ENCODE measurements at regions not wholly inside any gene's neighbourhood (a gene's known extent, or its start where the extent isn't known, plus 50 kb on each side); places are given as distances from the start of the nearest gene placed in this dataset.
"Not testable (repeated sequence)": the region's sequence is repeated elsewhere in the genome, so short reads cannot be mapped to it uniquely, and the experiment has no call there.

GRCh38 chr3:72628065-72628464 lies 220.2 kb downstream of the SHQ1 start:
- H3K9me3 Mint-ChIP-seq: no peaks in the 10 kb centered on the region
- no peaks in the 10 kb centered on the region for H3K36me3 Mint-ChIP-seq (ENCODE audit: low read depth)
- peaks cover 59% of the 10 kb centered on the region for H3K4me1 Mint-ChIP-seq (ENCODE audit: low read depth)
- H3K27me3 Mint-ChIP-seq: no peaks in the 10 kb centered on the region
- no peak overlapping the region for H3K4me3 Mint-ChIP-seq
- no peak for DNase-seq
- H3K27ac Mint-ChIP-seq: peak overlapping the region; percentile 77

GRCh38 chr3:72627271-72627670 lies 221.0 kb downstream of the SHQ1 start:
- no peaks in the 10 kb centered on the region for H3K9me3 Mint-ChIP-seq
- no peaks in the 10 kb centered on the region for H3K36me3 Mint-ChIP-seq (ENCODE audit: low read depth)
- peak overlapping the region; percentile 19 for H3K27ac Mint-ChIP-seq
- no peaks in the 10 kb centered on the region for H3K27me3 Mint-ChIP-seq
- H3K4me3 Mint-ChIP-seq: no peak overlapping the region
- peaks cover 54% of the 10 kb centered on the region for H3K4me1 Mint-ChIP-seq (ENCODE audit: low read depth)
- DNase-seq: no peak

DNA sequence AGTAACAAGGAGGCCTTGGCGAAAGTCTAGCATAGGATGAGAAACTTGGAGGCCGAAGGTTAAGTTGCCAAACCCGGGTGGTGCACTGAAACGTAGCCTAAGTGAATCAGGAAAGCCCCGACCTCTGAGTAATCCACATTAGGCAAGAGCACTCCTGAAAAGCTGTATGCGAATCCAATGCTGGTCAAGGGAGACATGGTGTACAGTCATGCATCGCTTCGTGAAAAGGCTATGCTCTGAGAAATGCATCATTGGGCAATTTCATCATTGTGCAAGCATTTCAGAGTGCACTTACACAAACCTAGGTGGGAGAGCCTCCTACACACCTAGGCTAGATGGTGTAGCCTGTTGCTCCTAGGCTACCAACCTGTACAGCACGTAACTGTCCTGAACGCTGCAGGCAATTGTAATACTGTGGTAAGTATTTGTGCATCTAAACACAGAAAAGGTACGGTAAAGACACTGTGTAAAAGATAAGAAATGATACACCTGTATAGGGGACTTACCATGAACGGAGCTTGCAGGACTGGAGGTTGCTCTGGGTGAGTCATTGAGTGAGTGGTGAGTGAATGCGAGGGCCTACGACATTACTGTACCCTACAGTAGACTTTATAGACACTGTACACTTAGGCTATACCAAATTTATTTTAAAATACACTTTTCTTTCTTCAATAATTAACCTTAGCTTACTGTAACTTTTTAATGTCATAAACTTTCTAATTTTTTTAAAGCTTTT lies 222.5 kb downstream of the SHQ1 start:
- Mint-ChIP-seq H3K4me3 (no peak overlapping the region), H3K9me3 (no peaks in the 10 kb centered on the region), H3K36me3 (ENCODE audit: low read depth) (no peaks in the 10 kb centered on the region), H3K27me3 (no peaks in the 10 kb centered on the region), H3K27ac (peak overlapping the region; percentile 61), H3K4me1 (ENCODE audit: low read depth) (peaks cover 47% of the 10 kb centered on the region)
- no peak for DNase-seq

- H3K36me3 Mint-ChIP-seq (ENCODE audit: low read depth): no peaks in the 10 kb centered on the region
- H3K27ac Mint-ChIP-seq: no peak overlapping the region
These were observed 223.6 kb downstream of the SHQ1 start for GRCh38 chr3:72624656-72625055.

DNA sequence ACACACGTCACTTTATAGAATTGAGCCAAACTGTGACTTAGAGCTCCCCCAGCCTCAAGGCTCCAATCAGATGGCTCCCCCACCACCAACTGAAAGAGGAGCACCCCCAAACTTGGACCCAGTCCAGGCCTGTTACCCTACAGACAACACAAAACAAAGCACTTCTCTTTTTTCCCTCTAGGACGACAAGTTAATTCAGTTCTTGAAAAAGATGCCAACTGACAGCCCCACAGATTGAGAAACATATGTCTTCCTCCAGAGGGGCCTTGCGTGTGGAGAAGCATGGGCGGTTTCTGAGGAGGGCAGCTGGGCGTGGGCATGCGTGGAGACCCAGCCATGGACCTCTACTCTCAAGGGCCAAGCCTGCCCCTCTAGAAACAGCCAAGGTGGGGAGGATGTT lies 229.5 kb downstream of the SHQ1 start:
- no peak for DNase-seq
- no peaks in the 10 kb centered on the region for H3K27me3 Mint-ChIP-seq
- H3K9me3 Mint-ChIP-seq: peaks cover 14% of the 10 kb centered on the region
- H3K4me1 Mint-ChIP-seq (ENCODE audit: low read depth): peaks cover 7% of the 10 kb centered on the region
- no peak overlapping the region for H3K4me3 Mint-ChIP-seq
- H3K27ac Mint-ChIP-seq: no peak overlapping the region
- no peaks in the 10 kb centered on the region for H3K36me3 Mint-ChIP-seq (ENCODE audit: low read depth)

More at GRCh38 chr3:72624656-72625055, 223.6 kb downstream of the SHQ1 start:
- Mint-ChIP-seq H3K4me1 (ENCODE audit: low read depth) (peaks cover 36% of the 10 kb centered on the region), H3K9me3 (no peaks in the 10 kb centered on the region), H3K4me3 (no peak overlapping the region), H3K27me3 (no peaks in the 10 kb centered on the region)
- DNase-seq: no peak

GRCh38 chr3:72617424-72618024 lies 230.7 kb downstream of the SHQ1 start:
- H3K36me3 Mint-ChIP-seq (ENCODE audit: low read depth): no peaks in the 10 kb centered on the region
- peaks cover 7% of the 10 kb centered on the region for H3K4me1 Mint-ChIP-seq (ENCODE audit: low read depth)
- H3K27ac Mint-ChIP-seq: no peak overlapping the region
- no peak overlapping the region for H3K4me3 Mint-ChIP-seq
- H3K9me3 Mint-ChIP-seq: peaks cover 14% of the 10 kb centered on the region
- no peaks in the 10 kb centered on the region for H3K27me3 Mint-ChIP-seq
- no peak for DNase-seq

- Mint-ChIP-seq H3K4me3 (no peak overlapping the region), H3K27me3 (no peaks in the 10 kb centered on the region), H3K27ac (no peak overlapping the region), H3K9me3 (peaks cover 14% of the 10 kb centered on the region), H3K36me3 (ENCODE audit: low read depth) (no peaks in the 10 kb centered on the region), H3K4me1 (ENCODE audit: low read depth) (peaks cover 7% of the 10 kb centered on the region)
- DNase-seq: no peak
These were observed 232.5 kb downstream of the SHQ1 start for GRCh38 chr3:72615776-72616175.

DNA sequence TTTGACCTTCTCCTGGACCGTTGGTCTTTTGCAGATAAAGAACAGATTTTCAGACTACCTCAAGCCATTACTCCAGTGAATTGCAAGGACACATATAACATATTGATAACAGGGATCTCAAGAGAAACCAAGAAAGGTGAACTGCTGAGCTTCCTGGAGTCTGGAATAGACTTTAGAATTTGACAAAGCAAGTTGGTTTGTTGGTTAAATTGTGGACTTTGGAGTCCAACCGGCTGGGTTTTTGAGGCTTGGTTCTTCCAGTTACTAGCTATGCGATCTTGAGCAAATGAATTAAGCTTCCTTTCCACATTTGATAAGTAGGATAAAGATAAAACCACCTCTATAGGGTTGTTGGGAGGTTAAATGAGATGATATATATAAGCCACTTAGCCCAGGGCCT lies 233.1 kb downstream of the SHQ1 start:
- DNase-seq: no peak
- peaks cover 14% of the 10 kb centered on the region for H3K9me3 Mint-ChIP-seq
- H3K27ac Mint-ChIP-seq: no peak overlapping the region
- no peak overlapping the region for H3K4me3 Mint-ChIP-seq
- no peaks in the 10 kb centered on the region for H3K36me3 Mint-ChIP-seq (ENCODE audit: low read depth)
- H3K27me3 Mint-ChIP-seq: no peaks in the 10 kb centered on the region
- H3K4me1 Mint-ChIP-seq (ENCODE audit: low read depth): peaks cover 7% of the 10 kb centered on the region

DNA sequence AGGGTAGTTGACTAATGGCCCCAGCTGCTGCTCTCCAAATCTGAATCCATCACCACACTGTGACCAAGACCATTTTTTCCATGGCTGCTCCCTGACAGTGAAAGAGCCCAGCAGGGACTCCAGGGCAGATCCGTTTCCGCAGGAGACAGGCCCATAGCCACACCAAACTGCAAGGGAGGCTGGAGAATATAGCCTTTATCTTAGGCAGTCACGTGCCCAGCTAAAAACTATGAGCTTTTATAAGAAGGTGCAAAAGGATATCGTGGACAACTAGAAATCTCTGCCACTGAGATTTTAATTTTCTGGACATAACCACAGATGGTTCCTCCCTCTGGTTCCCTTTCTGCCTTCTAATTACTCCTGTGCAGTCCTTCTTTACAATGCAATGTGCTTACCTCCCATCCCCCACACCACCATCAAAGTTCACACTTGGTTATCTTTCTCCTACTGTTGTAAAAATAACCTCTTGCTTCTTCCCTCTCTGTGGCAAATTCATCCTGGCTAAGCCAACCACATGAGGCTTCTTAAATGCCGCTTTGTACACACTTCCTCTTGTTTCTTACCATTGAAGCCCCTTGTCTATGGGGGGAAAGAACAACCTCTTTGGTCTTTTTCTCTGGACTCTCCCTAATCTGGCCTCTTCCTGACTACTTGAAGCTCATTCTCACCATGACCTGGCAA lies 233.7 kb downstream of the SHQ1 start:
- Mint-ChIP-seq H3K27me3 (no peaks in the 10 kb centered on the region), H3K27ac (no peak overlapping the region), H3K4me1 (ENCODE audit: low read depth) (peaks cover 7% of the 10 kb centered on the region), H3K36me3 (ENCODE audit: low read depth) (no peaks in the 10 kb centered on the region), H3K4me3 (no peak overlapping the region), H3K9me3 (peaks cover 14% of the 10 kb centered on the region)
- no peak for DNase-seq

DNA sequence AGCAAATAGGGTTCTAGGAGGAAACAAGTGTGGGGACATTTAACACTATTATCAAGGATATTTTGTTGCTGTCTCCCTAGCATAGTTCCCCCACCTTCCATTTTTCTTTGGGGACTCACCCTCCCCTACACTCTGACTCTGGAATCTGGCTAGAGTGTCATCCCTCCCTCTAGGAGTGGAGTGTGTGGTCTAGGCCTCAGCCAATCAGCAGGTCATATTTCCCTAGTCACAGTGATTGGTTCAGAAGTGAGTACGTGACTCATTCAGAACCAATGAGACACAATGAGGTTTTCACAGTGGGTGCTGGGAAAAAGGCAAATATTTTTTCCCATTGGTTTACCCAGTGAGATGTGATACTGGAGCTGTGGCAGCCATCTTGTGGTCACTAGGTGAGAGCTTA lies 234.4 kb downstream of the SHQ1 start:
- H3K27ac Mint-ChIP-seq: no peak overlapping the region
- H3K9me3 Mint-ChIP-seq: peaks cover 14% of the 10 kb centered on the region
- no peak overlapping the region for H3K4me3 Mint-ChIP-seq
- H3K4me1 Mint-ChIP-seq (ENCODE audit: low read depth): peaks cover 7% of the 10 kb centered on the region
- H3K27me3 Mint-ChIP-seq: no peaks in the 10 kb centered on the region
- H3K36me3 Mint-ChIP-seq (ENCODE audit: low read depth): no peaks in the 10 kb centered on the region
- no peak for DNase-seq

GRCh38 chr3:72609114-72609513 lies 239.1 kb downstream of the SHQ1 start:
- not testable (repeated sequence) for H3K4me3 Mint-ChIP-seq; H3K27ac Mint-ChIP-seq; H3K4me1 Mint-ChIP-seq (ENCODE audit: low read depth); DNase-seq; H3K27me3 Mint-ChIP-seq; H3K36me3 Mint-ChIP-seq (ENCODE audit: low read depth); H3K9me3 Mint-ChIP-seq

GRCh38 chr3:72606005-72606800 lies 242.0 kb downstream of the SHQ1 start:
- H3K4me3 Mint-ChIP-seq: no peak overlapping the region

GRCh38 chr3:72604328-72604727 lies 243.9 kb downstream of the SHQ1 start:
- DNase-seq: no peak
- Mint-ChIP-seq H3K9me3 (no peaks in the 10 kb centered on the region), H3K4me3 (no peak overlapping the region), H3K4me1 (ENCODE audit: low read depth) (no peaks in the 10 kb centered on the region), H3K36me3 (ENCODE audit: low read depth) (no peaks in the 10 kb centered on the region), H3K27me3 (no peaks in the 10 kb centered on the region), H3K27ac (no peak overlapping the region)

More at GRCh38 chr3:72606005-72606800, 242.0 kb downstream of the SHQ1 start:
- H3K9me3 Mint-ChIP-seq: no peaks in the 10 kb centered on the region
- H3K27ac Mint-ChIP-seq: no peak overlapping the region
- H3K4me1 Mint-ChIP-seq (ENCODE audit: low read depth): no peaks in the 10 kb centered on the region
- no peak for DNase-seq
- no peaks in the 10 kb centered on the region for H3K27me3 Mint-ChIP-seq
- H3K36me3 Mint-ChIP-seq (ENCODE audit: low read depth): no peaks in the 10 kb centered on the region

DNA sequence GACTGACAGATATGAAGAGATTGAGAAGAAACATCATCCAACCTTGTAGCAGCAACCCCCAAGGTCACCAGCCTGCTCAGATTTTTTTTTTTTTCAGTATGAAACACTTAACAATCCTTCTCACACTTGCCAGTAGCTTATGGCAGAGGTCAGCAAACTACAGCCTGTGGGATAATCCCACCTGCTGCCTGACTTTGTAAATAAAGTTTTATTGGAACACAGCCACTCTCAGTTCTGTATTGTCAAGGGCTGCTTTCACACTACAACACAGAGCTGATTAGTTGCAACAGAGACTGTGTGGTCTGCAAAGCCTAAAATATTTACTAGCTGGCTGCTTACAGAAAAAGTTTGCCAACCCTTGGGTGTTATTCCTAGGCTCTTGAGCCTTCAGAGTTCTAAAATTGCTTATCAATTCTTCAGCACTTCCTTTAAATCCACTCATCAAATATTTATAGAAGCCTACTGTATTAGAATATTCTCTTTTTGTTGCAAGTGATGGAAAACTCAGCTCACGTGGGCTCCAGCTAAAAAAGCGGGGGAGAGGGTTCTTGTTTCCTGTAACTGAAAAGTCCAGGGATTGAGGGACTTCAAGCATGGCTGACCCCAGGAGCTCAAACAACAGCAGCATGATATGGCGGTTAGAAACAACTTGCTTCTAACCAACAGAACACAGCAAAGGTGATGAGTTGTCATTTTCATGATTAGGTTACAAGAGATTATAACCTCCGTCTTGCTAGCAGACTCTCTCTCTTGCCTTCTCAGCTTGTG lies 246.1 kb downstream of the SHQ1 start:
- no peaks in the 10 kb centered on the region for H3K4me1 Mint-ChIP-seq (ENCODE audit: low read depth)
- H3K36me3 Mint-ChIP-seq (ENCODE audit: low read depth): no peaks in the 10 kb centered on the region
- no peak overlapping the region for H3K4me3 Mint-ChIP-seq
- no peak for DNase-seq
- no peak overlapping the region for H3K27ac Mint-ChIP-seq
- peaks cover 5% of the 10 kb centered on the region for H3K27me3 Mint-ChIP-seq
- no peaks in the 10 kb centered on the region for H3K9me3 Mint-ChIP-seq
